AG09309 (cell line): ENCODE measurements at regions not wholly inside any gene's neighbourhood (a gene's known extent, or its start where the extent isn't known, plus 50 kb on each side); places are given as distances from the start of the nearest gene placed in this dataset.

ENCODE experiments used
- DNase-seq: peaks from one replicate; pipeline ENCODE4 v3.0.0-alpha.2; 2010; ENCODE audit warnings: low read depth
- H3K4me3 ChIP-seq: 2 replicates; pipeline ENCODE4 v1.5.1; 2011; ENCODE audit warnings: mild to moderate bottlenecking, low read depth, low read length, moderate library complexity; ENCODE audit not compliant: control insufficient read depth
- TF ChIP-seq, protein P1 (sequence below): IDR thresholded peaks from 2 replicates; pipeline ENCODE4 v1.5.1; 2011; ENCODE audit warnings: mild to moderate bottlenecking, low read depth, low read length, inconsistent platforms; ENCODE audit not compliant: insufficient read depth, control insufficient read depth; ENCODE audit errors: missing control alignments

DNA sequence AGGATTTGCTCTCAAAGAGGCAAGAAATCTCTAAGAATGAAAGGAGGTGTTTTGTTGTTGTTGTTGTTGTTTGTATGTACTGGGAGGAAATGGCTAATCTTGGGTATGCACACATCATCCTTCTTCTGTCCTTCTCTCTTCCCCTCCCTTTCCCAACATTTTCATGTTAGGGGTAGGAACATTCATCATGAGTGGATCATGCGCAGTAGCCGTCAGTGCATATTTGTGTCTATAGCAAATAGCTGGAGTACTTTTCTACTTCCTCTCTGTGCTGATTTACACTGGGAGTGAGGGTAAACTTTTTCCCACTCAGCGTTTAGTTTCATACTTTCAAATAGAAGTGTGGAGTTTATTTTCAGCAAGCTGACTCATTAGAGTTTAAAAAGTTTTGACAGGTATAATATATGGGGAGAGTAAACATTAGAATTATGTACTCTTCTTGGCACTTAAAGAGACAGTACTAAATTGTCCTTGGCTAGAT is 80.5 kb upstream of the PRKG1 start:
- H3K4me3 ChIP-seq, result peak overlapping the region; percentile 90
- DNase-seq, result peak; percentile 67
- TF ChIP-seq, protein P1, sequence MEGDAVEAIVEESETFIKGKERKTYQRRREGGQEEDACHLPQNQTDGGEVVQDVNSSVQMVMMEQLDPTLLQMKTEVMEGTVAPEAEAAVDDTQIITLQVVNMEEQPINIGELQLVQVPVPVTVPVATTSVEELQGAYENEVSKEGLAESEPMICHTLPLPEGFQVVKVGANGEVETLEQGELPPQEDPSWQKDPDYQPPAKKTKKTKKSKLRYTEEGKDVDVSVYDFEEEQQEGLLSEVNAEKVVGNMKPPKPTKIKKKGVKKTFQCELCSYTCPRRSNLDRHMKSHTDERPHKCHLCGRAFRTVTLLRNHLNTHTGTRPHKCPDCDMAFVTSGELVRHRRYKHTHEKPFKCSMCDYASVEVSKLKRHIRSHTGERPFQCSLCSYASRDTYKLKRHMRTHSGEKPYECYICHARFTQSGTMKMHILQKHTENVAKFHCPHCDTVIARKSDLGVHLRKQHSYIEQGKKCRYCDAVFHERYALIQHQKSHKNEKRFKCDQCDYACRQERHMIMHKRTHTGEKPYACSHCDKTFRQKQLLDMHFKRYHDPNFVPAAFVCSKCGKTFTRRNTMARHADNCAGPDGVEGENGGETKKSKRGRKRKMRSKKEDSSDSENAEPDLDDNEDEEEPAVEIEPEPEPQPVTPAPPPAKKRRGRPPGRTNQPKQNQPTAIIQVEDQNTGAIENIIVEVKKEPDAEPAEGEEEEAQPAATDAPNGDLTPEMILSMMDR, result no peak

DNA sequence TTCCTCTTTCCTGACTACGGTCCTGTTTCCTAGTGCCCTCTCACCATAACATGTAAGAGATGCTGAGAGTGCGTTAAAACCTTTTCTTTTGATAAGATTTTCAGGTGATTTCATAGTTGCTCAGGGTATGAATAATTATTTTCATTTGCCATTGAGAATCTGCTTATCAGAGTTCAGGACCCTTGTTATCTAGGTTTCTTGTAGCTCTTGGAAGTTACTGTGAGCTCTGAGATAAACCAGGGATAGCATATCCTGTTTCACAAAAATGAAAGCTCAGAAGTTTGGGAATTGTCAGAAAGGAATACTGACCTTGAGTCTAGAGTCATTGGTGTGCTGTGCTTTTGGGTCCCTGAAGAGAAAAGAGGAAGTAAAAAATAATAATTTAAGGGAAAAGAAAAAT is 76.8 kb upstream of the PRKG1 start:
- DNase-seq, result no peak
- no peak overlapping the region for H3K4me3 ChIP-seq
- TF ChIP-seq, protein P1, result no peak

DNA sequence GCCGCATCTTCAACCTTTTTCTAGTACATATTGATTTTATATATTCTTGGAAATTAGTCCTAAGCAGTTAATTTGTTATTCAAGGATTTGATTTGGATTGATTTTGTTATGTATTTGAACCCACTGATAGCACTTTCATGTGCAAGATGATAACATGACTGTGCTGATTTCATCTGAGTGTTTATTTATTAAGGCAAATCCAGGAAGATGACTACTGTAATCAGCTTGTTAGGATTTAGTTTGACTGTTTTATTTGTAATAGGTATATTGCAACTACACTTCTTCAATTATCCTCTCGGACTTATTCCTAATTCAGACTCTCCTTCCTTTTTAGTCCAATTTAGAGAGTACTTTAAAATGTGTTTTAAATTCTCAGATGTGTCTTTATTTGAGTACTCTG is 75.1 kb upstream of the PRKG1 start:
- TF ChIP-seq, protein P1, result no peak
- H3K4me3 ChIP-seq, result no peak overlapping the region

DNA sequence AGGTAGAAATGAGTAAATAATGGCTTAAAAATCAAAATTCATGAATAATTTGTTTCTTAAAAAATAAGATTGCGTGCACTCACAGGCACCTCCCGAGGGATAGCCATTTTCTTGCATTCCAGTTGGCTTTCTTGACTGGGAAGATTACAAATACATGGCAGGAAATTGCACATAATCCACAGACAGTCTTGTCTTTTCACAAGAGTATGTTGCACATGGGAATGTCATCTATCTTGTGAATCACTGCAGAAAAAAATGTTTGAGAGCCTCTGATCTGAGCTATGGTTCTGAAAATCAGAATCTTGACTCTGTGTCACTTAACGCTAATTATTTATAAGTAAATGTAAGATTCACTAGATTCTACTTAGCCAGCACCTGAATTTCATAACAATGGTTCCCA is 74.1 kb upstream of the PRKG1 start:
- TF ChIP-seq, protein P1, result no peak
- peak; percentile 92 for DNase-seq
- H3K4me3 ChIP-seq, result no peak overlapping the region

More for the DNA sequence above, 75.1 kb upstream of the PRKG1 start:
- DNase-seq, result no peak

DNA sequence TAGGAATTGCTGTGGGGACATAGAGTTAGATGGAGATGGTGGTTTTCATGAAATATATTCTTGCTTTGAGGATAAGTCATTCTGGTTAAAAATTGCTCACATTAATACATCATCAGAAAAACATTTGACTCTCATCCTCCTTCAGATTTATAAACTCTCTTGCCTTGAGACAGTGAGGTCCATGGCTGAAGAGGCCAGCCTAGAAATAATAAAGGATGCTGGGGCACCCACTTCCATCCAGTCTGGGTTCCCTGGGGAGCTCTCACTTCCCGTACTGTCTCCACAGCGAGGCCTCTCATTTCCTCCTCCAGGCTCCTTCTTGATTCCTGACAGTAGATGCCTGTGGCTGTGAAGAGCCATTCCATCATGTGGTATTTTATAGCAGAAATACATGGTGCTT is 73.3 kb upstream of the PRKG1 start:
- DNase-seq, result no peak
- H3K4me3 ChIP-seq, result no peak overlapping the region
- TF ChIP-seq, protein P1, result no peak

DNA sequence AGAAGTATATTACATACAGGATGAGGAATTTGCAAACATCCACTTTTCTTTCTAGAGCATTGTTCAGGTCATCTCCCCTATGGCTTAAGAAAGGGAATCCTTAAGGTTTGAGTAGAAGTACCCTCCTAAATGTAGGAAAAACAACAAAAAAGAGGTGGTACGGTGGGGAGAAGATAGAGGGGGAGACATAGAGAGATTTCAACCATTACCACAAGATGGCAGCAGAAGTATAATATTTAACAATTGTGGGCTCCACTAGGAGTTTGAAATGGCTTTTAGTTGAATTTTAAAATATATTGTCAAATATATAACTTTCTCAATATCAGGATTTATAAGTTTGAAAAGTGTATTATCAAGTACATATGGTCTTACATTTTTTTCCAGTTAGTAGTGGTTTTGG is 72.7 kb upstream of the PRKG1 start:
- H3K4me3 ChIP-seq, result no peak overlapping the region
- no peak for DNase-seq
- TF ChIP-seq, protein P1, result peak; percentile 56

DNA sequence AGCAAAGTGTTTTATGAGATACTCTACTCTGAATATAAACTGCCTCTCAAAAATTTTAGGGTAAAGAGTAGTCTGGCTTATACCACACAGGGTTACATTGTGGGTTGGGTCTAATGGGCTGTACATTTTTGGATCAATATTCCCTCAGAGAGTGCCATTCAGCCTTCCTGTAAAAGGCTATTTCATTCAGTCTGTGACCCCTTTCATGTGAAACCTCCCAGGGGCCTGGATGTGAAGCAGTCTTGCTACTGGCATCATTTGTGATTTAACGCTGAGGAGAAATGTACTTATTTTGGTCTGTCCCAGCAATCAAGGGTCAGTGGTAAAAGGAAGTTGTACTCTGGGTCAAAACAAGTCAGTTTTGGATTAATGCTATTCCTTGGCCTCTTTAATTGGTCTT is 71.8 kb upstream of the PRKG1 start:
- no peak overlapping the region for H3K4me3 ChIP-seq
- DNase-seq, result no peak
- TF ChIP-seq, protein P1, result no peak
